GM19240 (cell line): ENCODE measurements at regions not wholly inside any gene's neighbourhood (a gene's known extent, or its start where the extent isn't known, plus 50 kb on each side); places are given as distances from the start of the nearest gene placed in this dataset.
"Not testable (repeated sequence)": the region's sequence is repeated elsewhere in the genome, so short reads cannot be mapped to it uniquely, and the experiment has no call there.

Experiments used
- DNase-seq: peaks from one replicate; pipeline ENCODE4 v3.0.0; 2011; ENCODE audit warnings: low spot score; ENCODE audit not compliant: insufficient read length

GRCh38 chr2:212913640-212914306 lies 237.6 kb downstream of the IKZF2 start:
- DNase-seq: no peak

DNA sequence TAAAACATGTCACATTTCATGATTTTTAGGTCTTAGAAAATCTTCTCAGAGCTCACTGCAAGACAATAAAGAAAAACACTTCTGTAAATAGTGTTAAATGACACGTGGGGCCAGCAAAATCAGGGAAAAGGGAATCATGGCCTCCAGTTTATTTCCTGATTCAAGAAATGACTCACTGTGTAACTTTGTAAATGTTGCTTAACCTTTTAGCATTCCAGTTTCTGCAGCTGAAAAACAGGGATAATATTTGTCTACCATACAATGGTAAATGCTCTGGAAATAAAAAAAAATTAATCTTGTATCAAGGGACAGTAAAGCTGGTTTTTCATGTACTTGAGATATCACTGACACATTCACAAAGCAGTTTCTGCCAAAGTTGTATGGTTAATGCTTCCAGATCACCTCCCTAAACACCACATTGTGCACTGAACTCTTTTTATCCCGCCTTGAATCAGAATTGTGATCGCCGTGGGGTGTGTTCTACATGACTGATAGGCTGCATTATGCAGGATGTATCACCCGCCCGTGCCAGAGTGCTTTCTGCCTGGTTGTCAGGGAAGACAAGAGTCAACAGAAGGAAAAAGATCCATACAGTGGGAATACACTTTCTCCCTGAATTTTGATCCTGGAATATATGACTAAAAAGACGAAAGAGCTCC lies 238.8 kb downstream of the IKZF2 start:
- no peak for DNase-seq

DNA sequence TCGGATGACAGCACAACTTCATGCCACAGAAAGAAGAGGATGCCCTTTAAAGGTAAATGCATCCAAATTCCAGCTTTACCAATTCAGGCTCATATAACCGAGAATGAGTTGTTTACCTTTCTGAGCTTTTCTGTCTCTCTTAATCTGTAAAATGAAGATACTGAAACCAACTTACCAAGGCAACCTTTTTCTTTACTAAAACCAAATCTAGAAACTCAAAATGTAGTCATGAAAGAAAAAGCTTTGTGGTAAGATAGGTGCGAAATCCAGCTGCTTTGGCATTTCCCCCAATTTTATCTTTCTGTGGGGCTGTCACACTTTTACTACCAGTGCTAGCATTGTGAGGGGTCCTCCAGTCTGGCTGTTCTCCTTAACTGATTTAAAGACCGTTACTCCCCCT lies 240.4 kb downstream of the IKZF2 start:
- DNase-seq: no peak

DNA sequence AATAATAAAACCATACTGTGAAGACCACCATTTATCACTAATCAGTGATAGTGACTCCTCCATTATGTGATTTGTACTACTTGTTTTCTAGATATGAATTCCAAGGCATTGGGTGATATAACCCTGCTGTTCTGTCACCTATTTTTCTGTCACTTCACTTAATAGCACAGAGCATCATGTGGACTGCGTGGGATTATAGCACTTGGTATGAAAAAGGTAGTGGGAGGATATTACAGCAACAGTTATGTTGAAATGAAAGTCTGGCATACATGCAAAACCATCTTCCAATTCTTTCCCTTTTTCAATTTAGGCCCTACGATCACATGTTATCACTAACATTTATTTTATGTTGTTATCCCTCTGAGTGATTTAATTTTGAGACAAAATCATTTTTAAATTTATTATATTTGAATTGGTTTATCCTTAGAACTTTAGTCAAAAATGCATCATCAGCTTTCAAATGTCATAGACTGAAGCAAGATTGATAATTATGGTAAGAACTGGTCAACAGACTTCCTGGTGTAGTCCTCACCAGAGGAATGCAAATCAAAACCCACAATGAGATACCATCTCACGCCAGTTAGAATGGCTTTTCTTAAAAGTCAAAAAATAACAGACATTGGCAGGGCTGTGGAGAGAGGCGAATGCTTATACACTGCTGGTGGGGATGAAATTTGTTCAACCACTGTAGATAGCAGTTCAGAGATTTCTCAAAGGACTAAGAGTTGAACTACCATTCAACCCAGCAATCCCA lies 242.6 kb downstream of the IKZF2 start:
- no peak for DNase-seq

- no peak for DNase-seq
These were observed 243.4 kb downstream of the IKZF2 start for GRCh38 chr2:212908031-212908430.

DNA sequence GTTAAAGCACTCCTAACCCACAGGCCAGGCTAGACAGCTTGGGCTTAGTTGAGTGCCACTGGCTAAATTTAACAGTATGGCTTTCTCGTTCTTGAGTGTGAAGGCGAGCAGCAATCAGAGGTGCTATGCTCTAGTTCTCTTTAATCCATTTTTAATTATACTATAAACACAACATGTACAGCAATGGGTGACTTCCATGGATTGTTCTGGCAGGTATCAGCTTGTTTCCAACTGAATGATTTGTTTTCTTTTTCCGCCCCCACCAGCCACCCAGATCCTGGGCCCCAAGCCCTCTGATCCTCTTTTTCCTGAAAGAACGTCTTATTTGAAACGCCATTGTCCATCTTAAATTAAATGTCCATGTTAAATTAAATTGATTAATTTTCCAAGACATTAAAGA lies 244.8 kb downstream of the IKZF2 start:
- no peak for DNase-seq

DNA sequence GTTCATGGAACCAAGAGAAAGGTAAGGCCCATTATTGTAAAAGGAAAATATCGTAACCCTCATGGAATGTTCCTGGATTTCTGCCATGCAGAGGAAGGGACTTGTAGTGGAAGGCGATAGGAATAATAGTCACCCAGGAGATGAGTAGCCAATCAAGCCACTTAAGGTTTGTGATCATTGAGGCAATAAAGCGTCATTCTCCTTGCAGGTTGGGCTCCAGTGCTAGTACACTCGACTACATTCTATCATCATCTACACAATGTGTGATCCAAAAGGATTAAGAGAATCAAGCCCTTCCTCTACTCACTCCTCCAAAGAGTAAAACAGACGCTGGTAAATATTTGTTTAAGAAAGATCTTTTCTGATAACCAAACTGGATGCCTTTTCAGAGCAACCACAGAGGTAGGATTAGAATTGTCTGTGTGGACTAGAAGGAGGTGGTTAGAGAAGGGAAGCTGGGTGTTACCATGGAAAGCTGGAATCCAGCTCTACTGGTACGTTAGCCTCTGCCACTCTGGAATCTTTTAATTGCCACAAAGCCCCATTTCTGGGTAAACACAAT lies 245.7 kb downstream of the IKZF2 start:
- no peak for DNase-seq

- no peak for DNase-seq
These were observed 246.8 kb downstream of the IKZF2 start for GRCh38 chr2:212904646-212905045.

DNA sequence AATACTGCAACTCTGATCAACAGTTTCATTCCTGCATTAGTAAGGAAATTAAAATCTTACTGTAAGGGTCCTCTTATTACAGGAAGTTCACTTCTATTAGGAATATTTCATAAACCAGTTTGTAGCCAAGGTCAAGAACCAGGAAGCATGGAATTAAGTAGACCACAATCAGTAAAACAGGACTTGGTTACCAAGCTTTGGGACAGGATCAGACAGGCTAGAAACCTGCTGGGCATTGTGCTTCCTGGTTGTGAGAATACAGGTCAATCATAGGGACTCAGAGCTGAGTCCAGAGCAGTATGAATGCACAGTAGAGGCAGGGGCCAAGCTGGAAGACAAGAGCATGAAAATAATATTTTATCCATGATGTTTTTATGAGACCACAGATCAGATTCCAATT lies 248.0 kb downstream of the IKZF2 start:
- DNase-seq: no peak

- DNase-seq: no peak
These were observed 249.0 kb downstream of the IKZF2 start for GRCh38 chr2:212902421-212902820.

DNA sequence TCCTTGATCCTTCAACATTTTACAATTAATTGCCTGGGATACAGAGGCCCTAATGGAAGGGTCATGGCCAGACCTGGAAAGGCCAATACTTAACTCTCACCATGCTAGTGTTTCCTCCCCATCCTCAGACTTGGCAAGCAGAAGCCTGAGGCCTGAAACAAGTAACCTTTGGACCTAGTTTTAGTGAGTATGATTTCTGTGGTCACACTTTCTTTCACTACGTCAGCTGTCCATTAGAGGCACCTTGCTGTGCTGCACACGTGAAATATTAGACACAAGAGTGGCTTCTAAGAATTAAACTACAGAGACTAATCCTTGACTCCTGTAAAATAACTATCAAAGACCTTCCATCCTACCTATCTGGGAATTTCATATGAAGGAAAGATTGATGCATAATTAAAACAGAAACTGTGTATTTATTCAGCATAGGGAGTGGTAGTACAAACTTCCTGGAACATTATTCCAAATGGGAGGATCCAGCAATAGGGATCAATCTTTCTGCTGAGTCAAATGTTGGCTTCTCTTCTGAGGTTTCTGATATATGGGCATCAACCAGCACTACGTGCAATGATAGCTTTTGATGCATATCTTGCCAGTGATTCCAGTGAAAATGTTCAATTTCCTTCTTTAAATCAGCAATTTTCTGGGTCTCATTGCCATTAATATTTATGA lies 249.7 kb downstream of the IKZF2 start:
- DNase-seq: no peak

DNA sequence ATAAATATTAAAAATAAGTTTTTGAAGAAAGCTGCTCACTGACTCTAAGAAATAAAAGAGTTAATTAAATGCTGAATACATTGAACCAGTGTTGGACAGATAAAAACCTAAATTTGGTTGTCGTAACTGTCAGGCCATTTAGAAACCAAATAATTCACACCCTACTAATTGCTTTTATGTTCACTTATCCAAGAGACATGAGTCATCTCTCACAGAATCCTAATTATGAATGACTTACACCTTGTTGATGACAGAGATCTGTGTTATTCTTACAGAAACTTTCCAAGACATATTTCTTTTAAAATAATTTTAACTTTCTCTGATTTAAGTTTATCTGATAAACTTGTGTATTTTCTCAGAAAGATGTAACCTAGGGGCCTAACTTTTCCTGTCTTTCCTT lies 250.7 kb downstream of the IKZF2 start:
- no peak for DNase-seq

DNA sequence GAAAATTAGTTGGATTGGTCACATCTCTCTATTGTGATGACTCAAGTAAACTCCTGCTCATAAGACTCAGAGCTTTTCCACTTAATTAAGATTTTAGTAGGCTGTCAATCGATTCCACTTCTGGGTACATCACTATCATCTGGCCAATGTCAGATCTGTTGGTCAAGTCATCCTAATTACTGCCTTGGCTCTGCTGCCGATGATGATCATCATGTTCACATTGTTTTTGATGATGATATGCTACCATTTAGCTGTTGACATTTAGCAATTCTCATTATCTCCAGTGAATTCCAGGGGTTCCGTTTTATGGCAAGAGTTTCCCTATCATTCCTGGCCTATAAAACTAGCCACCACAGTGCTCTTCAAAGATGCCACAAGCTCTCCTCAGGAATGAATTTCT lies 253.4 kb downstream of the IKZF2 start:
- DNase-seq: no peak

- no peak for DNase-seq
These were observed 254.1 kb downstream of the IKZF2 start for GRCh38 chr2:212897296-212897695.

GRCh38 chr2:212894026-212894425 lies 257.4 kb downstream of the IKZF2 start:
- DNase-seq: no peak

DNA sequence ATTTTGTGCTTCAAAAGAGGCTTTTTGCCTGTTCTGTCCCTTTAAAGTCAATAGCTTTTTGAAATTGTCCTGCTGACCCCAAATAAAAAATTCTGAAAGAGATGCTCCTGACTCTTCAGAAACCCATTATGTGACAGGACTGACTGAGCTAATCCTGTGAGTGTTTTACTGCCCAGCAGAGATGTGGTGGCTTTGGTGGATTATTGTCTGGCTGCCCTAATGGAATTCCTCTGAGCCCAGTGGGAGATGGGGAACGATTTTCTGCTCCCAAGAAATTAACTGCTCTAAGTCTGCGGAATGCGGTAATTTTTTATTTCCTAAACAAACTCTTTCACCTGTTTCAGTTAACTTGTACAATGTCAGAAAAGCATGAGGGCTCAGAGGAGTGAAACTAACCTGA lies 258.2 kb downstream of the IKZF2 start:
- DNase-seq: no peak

- DNase-seq: no peak
These were observed 259.2 kb downstream of the IKZF2 start for GRCh38 chr2:212892193-212892592.

GRCh38 chr2:212891580-212891979 lies 259.8 kb downstream of the IKZF2 start:
- DNase-seq: no peak

DNA sequence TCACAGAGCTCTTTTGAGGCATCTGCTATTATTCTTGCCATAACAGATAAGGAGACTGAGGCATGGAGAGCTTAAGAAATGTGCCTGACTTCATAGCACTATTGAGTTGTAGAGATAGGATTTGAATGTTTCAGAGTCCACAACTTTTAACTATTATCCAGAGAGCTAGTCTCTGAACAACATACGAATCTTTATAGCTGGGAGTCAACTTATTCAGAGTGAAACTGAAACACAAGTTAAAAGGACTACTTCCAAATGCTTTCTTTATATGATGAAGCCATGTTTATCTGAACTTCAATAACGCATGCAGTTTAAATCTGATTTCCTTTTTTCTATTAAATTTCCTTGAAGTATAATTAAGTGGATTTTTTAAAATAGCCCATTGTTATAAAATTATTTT lies 268.8 kb downstream of the IKZF2 start:
- no peak for DNase-seq

- DNase-seq: not testable (repeated sequence)
These were observed 274.9 kb downstream of the IKZF2 start for GRCh38 chr2:212876556-212876955.

GRCh38 chr2:212875950-212876349 lies 275.5 kb downstream of the IKZF2 start:
- DNase-seq: not testable (repeated sequence)

GRCh38 chr2:212873256-212873655 lies 278.2 kb downstream of the IKZF2 start:
- DNase-seq: no peak
